Activated CD4-positive, alpha-beta T cell treated with anti-CD3 and anti-CD28 coated beads, Interleukin-2, Interleukin-4, amounts not matched to agents 100 ng/mL and 50 ng/mL, durations not matched to agents 16 hours and 8 hours (primary cell): ENCODE measurements at regions not wholly inside any gene's neighbourhood (a gene's known extent, or its start where the extent isn't known, plus 50 kb on each side); places are given as distances from the start of the nearest gene placed in this dataset.
"Not testable (repeated sequence)": the region's sequence is repeated elsewhere in the genome, so short reads cannot be mapped to it uniquely, and the experiment has no call there.

Source experiments
- DNase-seq: peaks from one replicate; pipeline ENCODE4 v3.0.0-alpha.2; 2020; ENCODE audit warnings: low spot score

GRCh38 chr18:29853126-29853525 is 1189.4 kb downstream of the DSC3 start:
- no peak for DNase-seq

GRCh38 chr18:29849144-29849543 is 1193.4 kb downstream of the DSC3 start:
- DNase-seq = no peak

GRCh38 chr18:29841631-29842030 is 1200.9 kb downstream of the DSC3 start:
- DNase-seq = no peak

GRCh38 chr18:29840089-29840488 is 1202.5 kb downstream of the DSC3 start:
- DNase-seq = no peak

- DNase-seq = not testable (repeated sequence)
These were observed 1203.6 kb downstream of the DSC3 start for GRCh38 chr18:29838961-29839360.

GRCh38 chr18:29838556-29838955 is 1204.0 kb downstream of the DSC3 start:
- DNase-seq = no peak

GRCh38 chr18:29823671-29824070 is 1218.9 kb downstream of the DSC3 start:
- no peak for DNase-seq

GRCh38 chr18:29821544-29821943 is 1221.0 kb downstream of the DSC3 start:
- no peak for DNase-seq

GRCh38 chr18:29811519-29811918 is 1231.0 kb downstream of the DSC3 start:
- no peak for DNase-seq

GRCh38 chr18:29780816-29781215 is 1261.7 kb downstream of the DSC3 start:
- DNase-seq = no peak

GRCh38 chr18:29779096-29779495 is 1263.4 kb downstream of the DSC3 start:
- no peak for DNase-seq

- DNase-seq = no peak
These were observed 1289.2 kb downstream of the DSC3 start for GRCh38 chr18:29753379-29753778.

GRCh38 chr18:29749704-29750103 is 1292.8 kb downstream of the DSC3 start:
- DNase-seq = no peak

- no peak for DNase-seq
These were observed 1301.1 kb downstream of the DSC3 start for GRCh38 chr18:29741461-29741860.

- no peak for DNase-seq
These were observed 1304.9 kb downstream of the DSC3 start for GRCh38 chr18:29737620-29738019.

- DNase-seq = no peak
These were observed 1305.4 kb downstream of the DSC3 start for GRCh38 chr18:29737190-29737589.

GRCh38 chr18:29730073-29730472 is 1312.5 kb downstream of the DSC3 start:
- no peak for DNase-seq

- DNase-seq = no peak
These were observed 1315.9 kb downstream of the DSC3 start for GRCh38 chr18:29726646-29727045.

GRCh38 chr18:29723486-29723885 is 1319.1 kb downstream of the DSC3 start:
- DNase-seq = not testable (repeated sequence)

GRCh38 chr18:29715960-29716359 is 1326.6 kb downstream of the DSC3 start:
- not testable (repeated sequence) for DNase-seq

- no peak for DNase-seq
These were observed 1329.8 kb downstream of the DSC3 start for GRCh38 chr18:29712785-29713184.

- no peak for DNase-seq
These were observed 1330.6 kb downstream of the DSC3 start for GRCh38 chr18:29711932-29712331.

- DNase-seq = no peak
These were observed 1349.2 kb downstream of the DSC3 start for GRCh38 chr18:29693334-29693733.

- DNase-seq = no peak
These were observed 1361.0 kb downstream of the DSC3 start for GRCh38 chr18:29681578-29681977.
